Putamen (tissue), 1 donor: ENCODE measurements at regions not wholly inside any gene's neighbourhood (a gene's known extent, or its start where the extent isn't known, plus 50 kb on each side); places are given as distances from the start of the nearest gene placed in this dataset.
A peak's percentile ranks its signal among the peaks of the same experiment; 100 is the strongest.

Experiments used
- DNase-seq: peaks from one replicate; pipeline ENCODE4 v3.0.0-alpha.2; 2016; ENCODE audit warnings: low spot score

GRCh38 chr22:27441706-27442475 lies 359.7 kb downstream of the MN1 start:
- DNase-seq: no peak

- DNase-seq: no peak
Observed at GRCh38 chr22:27443306-27443705, 358.2 kb downstream of the MN1 start.

GRCh38 chr22:27445881-27446280 lies 355.7 kb downstream of the MN1 start:
- DNase-seq: no peak

- no peak for DNase-seq
Observed at GRCh38 chr22:27447289-27447688, 354.3 kb downstream of the MN1 start.

- no peak for DNase-seq
Observed at GRCh38 chr22:27450448-27450847, 351.1 kb downstream of the MN1 start.

GRCh38 chr22:27452245-27452644 lies 349.3 kb downstream of the MN1 start:
- no peak for DNase-seq

GRCh38 chr22:27452922-27453321 lies 348.6 kb downstream of the MN1 start:
- DNase-seq: no peak

- no peak for DNase-seq
Observed at GRCh38 chr22:27453725-27454124, 347.8 kb downstream of the MN1 start.

GRCh38 chr22:27454807-27455450 lies 346.6 kb downstream of the MN1 start:
- DNase-seq: no peak

GRCh38 chr22:27455526-27455925 lies 346.0 kb downstream of the MN1 start:
- DNase-seq: no peak

- no peak for DNase-seq
Observed at GRCh38 chr22:27456696-27457503, 344.7 kb downstream of the MN1 start.

GRCh38 chr22:27459999-27460398 lies 341.6 kb downstream of the MN1 start:
- DNase-seq: no peak

GRCh38 chr22:27460591-27461347 lies 340.8 kb downstream of the MN1 start:
- DNase-seq: peak; percentile 30

- DNase-seq: no peak
Observed at GRCh38 chr22:27461470-27461869, 340.1 kb downstream of the MN1 start.

- peak; percentile 67 for DNase-seq
Observed at GRCh38 chr22:27462190-27462589, 339.4 kb downstream of the MN1 start.

GRCh38 chr22:27463121-27463660 lies 338.4 kb downstream of the MN1 start:
- no peak for DNase-seq

GRCh38 chr22:27466229-27466628 lies 335.3 kb downstream of the MN1 start:
- DNase-seq: no peak

- DNase-seq: no peak
Observed at GRCh38 chr22:27466778-27467438, 334.6 kb downstream of the MN1 start.

GRCh38 chr22:27467711-27468110 lies 333.8 kb downstream of the MN1 start:
- no peak for DNase-seq

- DNase-seq: no peak
Observed at GRCh38 chr22:27468712-27469111, 332.8 kb downstream of the MN1 start.

GRCh38 chr22:27470169-27470772 lies 331.3 kb downstream of the MN1 start:
- no peak for DNase-seq
